GM18858 (cell line): ENCODE measurements at regions not wholly inside any gene's neighbourhood (a gene's known extent, or its start where the extent isn't known, plus 50 kb on each side); places are given as distances from the start of the nearest gene placed in this dataset.
"Not testable (repeated sequence)": the region's sequence is repeated elsewhere in the genome, so short reads cannot be mapped to it uniquely, and the experiment has no call there.

Source experiments
- ATAC-seq: cut with Tn5 transposase; IDR thresholded peaks from one replicate; pipeline ENCODE4 v1.9.1; 2021; ENCODE audit not compliant: unreplicated experiment

- ATAC-seq: no peak
Observed at GRCh38 chr2:140178234-140178633, 1398.0 kb upstream of the NXPH2 start.

- no peak for ATAC-seq
Observed at GRCh38 chr2:140177086-140177485, 1396.9 kb upstream of the NXPH2 start.

DNA sequence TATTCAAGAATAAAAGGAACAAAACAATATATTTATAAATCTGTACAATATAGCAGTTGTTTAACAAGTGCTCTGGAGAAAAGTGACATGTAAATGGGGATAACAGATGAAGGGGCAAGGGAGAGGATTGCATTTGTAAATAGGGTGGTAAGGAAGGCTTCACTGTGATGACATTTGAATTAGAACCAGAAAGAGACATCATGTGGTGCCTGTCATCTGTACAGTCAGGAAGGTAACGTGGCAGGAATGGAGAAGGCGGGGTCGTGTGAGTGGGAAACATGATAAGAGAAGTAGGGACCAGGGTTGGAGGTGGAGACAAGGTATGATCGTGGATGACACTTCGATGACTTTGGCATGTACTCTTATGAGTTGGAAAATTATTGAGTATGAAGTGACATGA, 1393.6 kb upstream of the NXPH2 start:
- ATAC-seq: no peak

- no peak for ATAC-seq
Observed at GRCh38 chr2:140164449-140164848, 1384.3 kb upstream of the NXPH2 start.

- ATAC-seq: no peak
Observed at GRCh38 chr2:140158259-140158658, 1378.1 kb upstream of the NXPH2 start.

- no peak for ATAC-seq
Observed at GRCh38 chr2:140157816-140158215, 1377.6 kb upstream of the NXPH2 start.

- ATAC-seq: no peak
Observed at GRCh38 chr2:140154706-140155105, 1374.5 kb upstream of the NXPH2 start.

DNA sequence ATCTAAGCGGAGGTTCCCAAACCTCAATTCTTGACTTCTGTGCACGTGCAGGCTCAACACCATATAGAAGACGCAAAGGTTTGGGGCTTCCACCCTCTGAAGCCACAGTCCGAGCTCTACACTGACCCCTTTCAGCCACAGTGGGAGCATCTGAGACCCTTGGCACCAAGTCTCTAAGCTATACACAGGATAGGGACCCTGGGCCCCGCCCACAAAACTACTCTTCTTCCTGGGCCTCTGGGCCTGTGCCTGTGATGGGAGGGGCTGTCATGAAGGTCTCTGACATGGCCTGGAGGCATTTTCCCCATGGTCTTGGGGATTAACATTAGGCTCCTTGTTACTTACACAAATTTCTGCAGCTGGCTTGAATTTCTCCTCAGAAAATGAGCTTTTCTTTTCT, 1374.1 kb upstream of the NXPH2 start:
- no peak for ATAC-seq

GRCh38 chr2:140144611-140145010, 1364.4 kb upstream of the NXPH2 start:
- ATAC-seq: no peak

GRCh38 chr2:140138736-140139135, 1358.5 kb upstream of the NXPH2 start:
- no peak for ATAC-seq

GRCh38 chr2:140136861-140137260, 1356.7 kb upstream of the NXPH2 start:
- ATAC-seq: no peak

DNA sequence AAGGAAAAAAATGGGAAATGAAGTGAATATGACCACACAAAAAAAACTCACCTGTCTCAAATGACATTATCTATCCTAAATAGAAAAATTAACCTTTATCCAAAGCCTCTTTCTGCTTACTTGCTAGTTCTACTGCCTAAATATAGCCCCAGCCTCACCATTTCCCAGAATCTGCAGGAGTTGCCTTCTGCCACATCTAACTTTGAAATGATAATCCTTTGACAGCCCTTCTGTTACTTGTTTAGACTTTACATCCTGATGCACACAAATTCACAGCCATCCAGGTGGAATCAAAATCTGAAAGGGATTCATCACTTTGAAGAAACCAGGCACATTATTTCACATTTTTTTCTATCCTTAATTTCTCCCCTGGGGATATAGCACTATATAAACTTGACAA, 1356.2 kb upstream of the NXPH2 start:
- no peak for ATAC-seq

GRCh38 chr2:140128909-140129308, 1348.7 kb upstream of the NXPH2 start:
- no peak for ATAC-seq

DNA sequence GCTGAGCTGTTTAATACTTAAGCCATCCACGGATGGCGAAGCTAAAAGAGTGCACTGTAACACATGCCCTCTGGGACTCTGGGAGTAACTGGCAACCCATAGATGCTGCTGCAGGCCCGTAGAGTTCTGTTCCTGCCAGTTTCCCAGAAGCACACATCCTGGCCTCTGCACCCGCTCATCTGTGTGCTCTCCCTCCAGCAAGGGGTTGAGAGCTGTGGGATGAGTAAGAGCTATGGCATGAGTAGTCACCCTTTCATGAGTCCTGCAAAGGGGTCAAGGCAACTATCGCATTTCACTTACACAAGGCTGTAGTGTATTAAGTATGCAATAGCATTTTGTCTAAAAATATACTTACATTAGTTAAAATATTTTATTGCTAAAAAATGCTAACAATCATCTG, 1341.8 kb upstream of the NXPH2 start:
- ATAC-seq: no peak

DNA sequence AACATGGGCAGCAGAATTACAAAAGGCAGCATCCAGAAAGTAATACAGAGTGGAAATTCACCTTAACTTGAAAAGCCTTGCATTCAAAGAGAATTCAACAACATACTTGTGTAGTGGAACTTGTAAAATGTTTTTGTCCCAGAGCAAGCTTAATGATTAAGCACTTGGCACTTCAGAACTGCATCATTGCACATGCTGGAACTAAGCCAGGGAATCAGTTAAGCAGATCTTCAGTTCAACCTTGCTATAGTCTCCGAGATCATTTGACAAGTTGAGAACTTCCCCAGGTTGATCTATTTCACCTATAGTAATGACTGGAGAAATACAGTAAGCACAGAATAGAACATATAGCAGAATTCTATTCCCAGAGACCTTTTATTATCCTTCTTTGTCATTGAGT, 1337.2 kb upstream of the NXPH2 start:
- ATAC-seq: no peak

DNA sequence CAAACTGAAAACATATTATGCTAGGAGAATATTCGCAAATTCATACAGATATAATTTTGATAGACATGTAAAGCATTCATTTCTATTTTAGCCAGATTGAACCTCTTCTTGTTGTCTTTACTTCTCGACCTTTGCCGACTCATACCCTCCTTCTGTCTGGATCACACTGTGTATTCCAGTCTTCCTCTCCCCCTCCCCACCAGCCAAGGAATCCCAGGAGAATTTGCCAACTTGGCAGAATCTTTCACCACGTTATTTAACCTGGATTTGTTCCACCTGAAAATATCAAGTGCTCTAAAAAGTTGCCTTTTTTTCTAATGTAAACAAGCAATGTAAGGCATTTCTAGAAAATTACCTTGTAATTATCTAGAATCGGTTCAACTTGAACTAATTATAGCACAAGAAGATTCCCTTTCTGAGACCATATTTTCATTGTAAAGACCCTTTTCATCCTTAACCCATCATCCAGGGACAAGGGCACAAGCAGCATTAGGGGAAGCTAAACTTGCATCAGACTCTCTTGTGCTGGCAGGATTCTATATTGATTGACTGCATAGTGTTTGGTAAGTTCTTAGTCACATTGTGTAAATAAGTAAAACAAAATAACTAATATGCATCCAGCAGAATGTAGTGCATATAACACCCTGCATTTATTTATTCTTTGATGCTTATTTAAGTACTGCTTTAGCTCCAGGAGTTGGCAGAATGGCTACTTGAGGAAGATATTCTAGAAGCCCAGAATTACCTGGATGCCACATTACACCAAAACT, 1328.7 kb upstream of the NXPH2 start:
- ATAC-seq: no peak

- ATAC-seq: no peak
Observed at GRCh38 chr2:140091926-140092325, 1311.7 kb upstream of the NXPH2 start.

GRCh38 chr2:140086964-140087363, 1306.8 kb upstream of the NXPH2 start:
- no peak for ATAC-seq

DNA sequence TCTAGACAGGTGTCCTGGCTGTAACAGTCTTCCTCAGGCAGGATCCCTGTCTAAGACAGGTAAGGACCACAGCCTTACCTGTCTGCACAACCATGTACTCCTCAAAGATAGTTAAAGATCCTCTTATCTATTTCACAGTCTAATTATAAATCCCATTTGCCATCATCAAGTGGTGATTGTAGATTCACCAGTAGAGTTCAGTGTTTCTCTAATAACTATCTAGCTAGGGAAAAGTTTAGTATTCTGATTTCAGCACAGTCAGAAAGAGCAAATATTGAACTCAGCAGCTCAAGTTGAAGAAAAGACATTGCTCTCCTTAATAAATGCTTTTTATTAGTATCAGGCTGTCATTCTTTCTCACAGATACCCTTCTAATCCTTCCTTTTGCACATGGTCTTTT, 1305.5 kb upstream of the NXPH2 start:
- ATAC-seq: no peak

DNA sequence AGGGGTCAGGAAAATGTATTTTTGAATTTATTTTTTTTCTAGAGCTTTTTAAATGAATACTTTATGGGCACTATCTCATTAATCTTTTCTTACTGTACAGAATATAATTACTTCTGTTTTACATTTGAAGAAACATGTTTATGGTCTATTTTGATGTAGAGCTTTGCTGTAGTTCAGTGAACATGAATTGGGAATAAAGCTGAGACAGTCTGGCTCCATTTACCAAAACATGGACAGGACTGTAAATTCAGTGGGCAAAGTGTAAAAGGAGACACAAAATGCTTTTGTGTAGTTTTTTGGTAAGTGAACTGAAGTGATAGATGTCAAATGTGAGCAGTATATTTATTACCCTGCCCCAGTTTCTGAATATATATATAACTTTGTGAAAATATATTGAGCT, 1298.8 kb upstream of the NXPH2 start:
- no peak for ATAC-seq

GRCh38 chr2:140076164-140076563, 1296.0 kb upstream of the NXPH2 start:
- no peak for ATAC-seq

DNA sequence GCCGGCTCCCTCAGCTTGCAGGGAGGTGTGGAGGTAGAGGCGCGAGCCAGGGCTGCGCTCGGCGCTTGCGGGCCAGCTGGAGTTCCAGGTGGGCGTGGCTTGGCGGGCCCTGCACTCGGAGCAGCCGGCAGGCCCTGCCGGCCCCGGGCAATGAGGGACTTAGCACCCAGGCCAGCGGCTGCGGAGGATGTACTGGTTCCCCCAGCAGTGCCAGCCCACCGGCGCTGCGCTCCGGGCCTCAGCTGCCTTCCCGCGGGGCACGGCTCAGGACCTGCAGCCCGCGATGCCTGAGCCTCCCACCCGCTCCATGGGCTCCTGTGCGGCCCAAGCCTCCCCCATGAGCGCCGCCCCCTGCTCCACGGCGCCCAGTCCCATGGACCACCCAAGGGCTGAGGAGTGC, 1293.6 kb upstream of the NXPH2 start:
- ATAC-seq: not testable (repeated sequence)

- no peak for ATAC-seq
Observed at GRCh38 chr2:140067661-140068060, 1287.5 kb upstream of the NXPH2 start.
